ENCODE measurements at regions not wholly inside any gene's neighbourhood (a gene's known extent, or its start where the extent isn't known, plus 50 kb on each side); places are given as distances from the start of the nearest gene placed in this dataset.

GRCh38 chr10:35995485-35995884 lies 353.4 kb upstream of the FZD8 start:
- Histone ChIP-seq H3K4me3 (IDR thresholded peaks at IDR 0.05; ENCODE audit: insufficient read depth, low read depth, low read length) (no peak overlapping the region), H3K79me2 (ENCODE audit: insufficient read depth, low read depth) (no peaks in the 10 kb centered on the region), H3K4me1 (ENCODE audit: low read depth, poor library complexity, severe bottlenecking) (peaks cover 28% of the 10 kb centered on the region), H4K20me1 (ENCODE audit: insufficient read depth) (no peaks in the 10 kb centered on the region), H3K27ac (no peak overlapping the region), H3K4me2 (no peak overlapping the region), H3K36me3 (ENCODE audit: insufficient read depth) (no peaks in the 10 kb centered on the region), H3K27me3 (ENCODE audit: insufficient read depth, low read depth) (no peaks in the 10 kb centered on the region), H2AFZ (ENCODE audit: low read depth) (no peak overlapping the region), H3K9ac (no peak overlapping the region)
- TF ChIP-seq CTCF (conservative IDR thresholded peaks at IDR 0.05; ENCODE audit: low read depth, low read length): no peak

GRCh38 chr10:35993591-35994515 lies 351.8 kb upstream of the FZD8 start:
- no peak overlapping the region for H3K9ac ChIP-seq
- no peak for TF ChIP-seq CTCF (conservative IDR thresholded peaks at IDR 0.05; ENCODE audit: low read depth, low read length)
- no peaks in the 10 kb centered on the region for H3K36me3 ChIP-seq (ENCODE audit: insufficient read depth)
- H3K79me2 ChIP-seq (ENCODE audit: insufficient read depth, low read depth): no peaks in the 10 kb centered on the region
- H3K4me3 ChIP-seq (IDR thresholded peaks at IDR 0.05; ENCODE audit: insufficient read depth, low read depth, low read length): no peak overlapping the region
- H3K4me2 ChIP-seq: no peak overlapping the region
- H3K27ac ChIP-seq: no peak overlapping the region
- no peaks in the 10 kb centered on the region for H3K27me3 ChIP-seq (ENCODE audit: insufficient read depth, low read depth)
- H4K20me1 ChIP-seq (ENCODE audit: insufficient read depth): no peaks in the 10 kb centered on the region
- H3K4me1 ChIP-seq (ENCODE audit: low read depth, poor library complexity, severe bottlenecking): peaks cover 28% of the 10 kb centered on the region
- H2AFZ ChIP-seq (ENCODE audit: low read depth): no peak overlapping the region

- Histone ChIP-seq H3K9ac (no peak overlapping the region), H3K4me2 (peak overlapping the region; percentile 51), H3K4me1 (ENCODE audit: low read depth, poor library complexity, severe bottlenecking) (peaks cover 28% of the 10 kb centered on the region), H3K4me3 (IDR thresholded peaks at IDR 0.05; ENCODE audit: insufficient read depth, low read depth, low read length) (no peak overlapping the region), H3K79me2 (ENCODE audit: insufficient read depth, low read depth) (no peaks in the 10 kb centered on the region), H3K27me3 (ENCODE audit: insufficient read depth, low read depth) (no peaks in the 10 kb centered on the region), H3K36me3 (ENCODE audit: insufficient read depth) (no peaks in the 10 kb centered on the region), H4K20me1 (ENCODE audit: insufficient read depth) (no peaks in the 10 kb centered on the region), H2AFZ (ENCODE audit: low read depth) (no peak overlapping the region), H3K27ac (peak overlapping the region; percentile 28; the same call in 1 of the 2 replicates)
- TF ChIP-seq CTCF (conservative IDR thresholded peaks at IDR 0.05; ENCODE audit: low read depth, low read length): no peak
Observed at GRCh38 chr10:35992107-35992506, 350.0 kb upstream of the FZD8 start.

GRCh38 chr10:35986756-35987502 lies 344.8 kb upstream of the FZD8 start:
- Histone ChIP-seq H3K27me3 (ENCODE audit: insufficient read depth, low read depth) (no peaks in the 10 kb centered on the region), H2AFZ (ENCODE audit: low read depth) (no peak overlapping the region), H3K79me2 (ENCODE audit: insufficient read depth, low read depth) (no peaks in the 10 kb centered on the region), H3K4me1 (ENCODE audit: low read depth, poor library complexity, severe bottlenecking) (peaks cover 14% of the 10 kb centered on the region), H3K27ac (no peak overlapping the region), H3K36me3 (ENCODE audit: insufficient read depth) (no peaks in the 10 kb centered on the region), H3K4me2 (no peak overlapping the region), H4K20me1 (ENCODE audit: insufficient read depth) (no peaks in the 10 kb centered on the region), H3K9ac (no peak overlapping the region), H3K4me3 (IDR thresholded peaks at IDR 0.05; ENCODE audit: insufficient read depth, low read depth, low read length) (no peak overlapping the region)
- TF ChIP-seq CTCF (conservative IDR thresholded peaks at IDR 0.05; ENCODE audit: low read depth, low read length): no peak

Measured in KMS-11 (cell line).